ENCODE measurements at regions not wholly inside any gene's neighbourhood (a gene's known extent, or its start where the extent isn't known, plus 50 kb on each side); places are given as distances from the start of the nearest gene placed in this dataset.
"Not testable (repeated sequence)": the region's sequence is repeated elsewhere in the genome, so short reads cannot be mapped to it uniquely, and the experiment has no call there.

DNA sequence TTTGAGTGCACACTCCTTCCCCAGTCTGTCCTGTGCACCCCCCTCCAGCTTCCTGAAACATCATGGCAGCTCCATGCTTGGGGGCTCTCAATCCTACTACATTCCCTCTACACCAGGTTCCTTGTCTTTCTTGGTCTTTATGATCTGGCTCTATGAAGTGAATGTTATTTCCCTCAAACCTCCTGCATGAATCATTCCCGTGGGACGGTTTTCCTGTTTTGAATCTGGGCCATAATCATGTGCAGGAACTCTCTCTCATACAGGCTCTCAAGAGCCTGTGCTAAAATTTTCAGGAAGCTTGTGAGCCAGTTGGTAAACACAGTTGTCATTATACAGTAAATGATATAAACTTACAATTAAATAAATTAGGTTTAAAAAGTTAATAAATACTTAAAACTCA is 89.8 kb upstream of the KCNE2 start:
- no peak for DNase-seq

DNA sequence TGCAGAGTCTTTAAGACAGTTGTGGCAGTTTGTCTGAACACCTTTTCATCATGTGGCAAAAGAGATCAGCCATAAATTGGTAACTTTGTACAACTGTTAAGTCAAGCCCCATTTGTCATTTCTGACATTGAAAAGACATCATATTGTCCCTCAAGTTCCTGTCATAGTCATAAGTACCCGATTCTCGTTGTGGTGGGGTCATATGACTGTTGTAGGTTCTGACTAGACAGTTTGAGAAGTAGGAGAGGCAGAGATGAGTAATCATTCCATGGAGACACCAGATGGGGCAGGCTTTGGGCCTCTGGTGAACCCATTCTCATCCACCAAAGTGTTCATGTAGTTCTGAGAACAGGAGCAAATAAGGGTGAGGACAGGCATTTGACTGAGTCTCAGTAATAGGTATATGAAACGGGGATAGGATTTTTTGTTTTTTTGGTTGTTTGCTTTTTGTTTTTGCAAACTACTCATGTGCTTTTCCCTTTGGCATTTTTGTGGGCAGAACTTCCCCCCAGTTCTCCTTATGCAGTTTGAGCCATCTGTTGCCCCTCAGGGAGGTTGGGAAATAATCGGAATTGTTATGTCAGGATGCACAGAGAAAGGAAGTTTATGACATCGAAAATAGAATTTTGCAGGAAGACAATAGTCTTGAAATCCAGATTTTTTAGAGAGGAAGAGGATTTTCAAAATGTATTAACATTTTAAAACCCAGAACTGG is 86.9 kb upstream of the KCNE2 start:
- no peak for DNase-seq

DNA sequence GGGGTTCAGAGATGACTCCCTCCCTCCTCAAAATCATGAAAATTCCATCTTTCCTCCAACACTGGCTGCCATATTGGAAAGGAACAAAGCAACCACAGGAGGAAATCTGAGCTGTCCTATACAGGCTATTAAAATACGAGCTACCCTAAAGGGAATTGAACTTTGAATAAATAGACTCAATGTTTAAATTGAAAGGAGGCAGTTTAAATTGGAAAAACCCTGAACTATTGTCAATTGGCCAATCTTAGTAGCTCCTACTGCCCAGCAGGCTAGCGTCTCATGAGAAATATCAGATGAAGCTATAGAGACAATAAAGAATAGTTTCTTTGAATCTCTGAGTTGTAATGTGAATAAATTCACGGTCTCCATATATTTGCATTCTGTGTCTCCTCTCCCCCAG is 85.4 kb upstream of the KCNE2 start:
- no peak for DNase-seq

DNA sequence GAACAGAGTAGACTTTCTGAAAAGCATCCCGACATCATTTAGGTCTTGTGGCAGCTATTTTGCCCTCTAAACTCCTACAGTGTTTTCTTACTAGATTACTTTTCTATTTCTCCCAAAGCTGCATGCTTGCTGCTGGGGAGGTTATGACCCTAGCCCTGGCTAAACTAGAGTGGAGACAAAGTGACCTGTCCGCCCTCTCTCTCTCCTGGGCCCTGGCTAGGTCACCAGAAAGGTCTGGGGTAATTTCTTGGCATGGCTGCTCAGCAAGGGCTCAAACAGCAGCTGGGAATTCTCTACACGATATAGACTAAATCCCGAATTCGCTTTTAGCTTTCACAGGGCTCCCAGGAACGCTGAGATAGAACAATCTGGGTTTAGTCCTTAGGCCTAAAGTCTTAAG is 84.5 kb upstream of the KCNE2 start:
- no peak for DNase-seq

DNA sequence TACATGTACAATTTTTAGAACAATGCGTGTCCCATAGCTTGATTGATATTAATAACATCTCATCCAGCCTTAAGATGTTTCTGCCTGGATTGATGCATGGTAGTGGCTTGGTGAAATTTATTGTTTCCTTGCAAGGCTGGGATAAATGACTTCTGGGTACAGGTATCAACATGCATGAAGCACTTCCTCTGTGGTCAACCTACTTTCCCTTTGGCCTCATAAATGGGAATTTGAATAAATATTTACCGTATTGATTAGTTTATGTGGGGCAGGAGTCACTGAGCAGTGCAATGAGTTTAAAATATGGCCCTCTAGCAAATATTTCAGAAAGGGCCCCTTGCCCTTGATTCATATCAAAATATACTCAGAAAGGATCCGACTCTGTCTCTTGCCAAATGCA is 83.9 kb upstream of the KCNE2 start:
- no peak for DNase-seq

DNA sequence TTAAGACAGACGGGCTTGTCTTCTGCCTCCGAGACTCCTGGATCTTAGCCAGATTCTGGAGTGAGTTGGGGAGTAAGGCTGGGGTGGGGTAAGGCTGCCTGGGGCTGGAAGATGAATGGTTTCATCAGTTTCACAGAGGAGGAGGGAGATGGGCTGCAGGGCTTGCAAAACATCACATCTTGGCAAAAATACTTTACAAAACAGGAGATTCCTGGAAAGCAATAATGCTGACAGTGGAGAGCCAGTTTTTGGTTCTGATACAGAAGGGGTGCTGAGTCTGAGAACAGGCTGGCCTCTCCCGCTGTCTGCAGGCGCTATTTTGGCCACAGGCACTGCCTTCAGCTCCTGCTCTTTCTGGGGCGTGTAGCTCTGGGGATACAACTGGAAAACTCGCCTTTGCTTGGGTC is 83.4 kb upstream of the KCNE2 start:
- DNase-seq, result no peak

DNA sequence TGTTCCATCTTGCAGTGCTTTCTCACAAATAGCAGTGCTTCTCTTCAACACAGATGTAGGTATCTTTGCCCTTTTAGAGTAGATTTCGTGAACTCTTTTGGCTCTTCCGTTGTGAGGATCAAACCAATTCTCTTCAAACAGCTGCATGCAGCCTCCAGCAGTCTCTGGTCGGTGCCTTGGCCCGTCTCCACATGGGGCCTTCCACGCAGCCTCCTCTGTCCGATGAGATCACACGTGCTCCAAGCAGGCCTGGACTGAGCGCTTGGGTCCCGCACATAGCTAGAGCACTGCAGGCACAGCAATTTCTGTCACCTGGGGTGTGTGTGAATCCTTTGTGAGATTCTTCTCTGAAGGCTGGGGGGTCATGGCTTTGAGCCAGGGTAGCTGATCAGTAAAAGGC is 82.8 kb upstream of the KCNE2 start:
- DNase-seq, result no peak

DNA sequence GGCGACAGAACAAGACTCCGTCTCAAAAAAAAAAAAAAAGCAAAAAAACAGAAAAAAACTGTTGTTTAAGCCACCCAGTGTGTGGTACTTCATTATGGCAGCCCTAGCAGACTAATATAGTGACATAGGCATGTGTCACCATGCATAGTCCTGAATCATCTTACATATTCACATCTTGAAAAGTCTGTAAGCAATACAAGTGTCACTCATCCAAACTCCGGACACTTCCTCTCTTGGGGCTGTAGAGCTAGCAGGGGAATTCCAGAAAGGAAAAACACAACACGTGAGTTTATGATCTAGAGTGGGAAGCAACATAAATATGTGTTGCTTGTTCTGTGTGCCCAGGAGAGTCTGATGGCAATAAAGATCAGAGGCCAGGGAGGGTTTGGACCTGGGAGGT is 81.6 kb upstream of the KCNE2 start:
- DNase-seq, result no peak

DNA sequence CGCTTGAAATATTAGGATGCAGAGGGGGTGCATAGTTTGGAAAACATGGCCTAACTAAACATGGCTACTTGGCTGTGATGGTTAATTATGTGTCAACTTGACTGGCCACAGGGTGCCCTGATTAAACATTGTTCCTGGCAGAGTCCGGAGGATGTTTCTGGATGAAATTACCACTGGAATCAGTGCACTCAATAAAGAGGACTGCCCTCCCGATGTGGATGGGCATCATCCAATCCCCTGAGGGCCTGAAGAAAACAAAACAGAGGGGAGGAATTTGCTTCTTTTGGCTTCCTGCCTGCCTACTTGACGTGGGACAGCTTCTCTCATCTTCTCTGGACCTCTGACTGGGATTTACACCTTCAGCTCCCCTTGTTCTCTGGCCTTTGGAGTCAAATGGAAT is 79.1 kb upstream of the KCNE2 start:
- no peak for DNase-seq

DNA sequence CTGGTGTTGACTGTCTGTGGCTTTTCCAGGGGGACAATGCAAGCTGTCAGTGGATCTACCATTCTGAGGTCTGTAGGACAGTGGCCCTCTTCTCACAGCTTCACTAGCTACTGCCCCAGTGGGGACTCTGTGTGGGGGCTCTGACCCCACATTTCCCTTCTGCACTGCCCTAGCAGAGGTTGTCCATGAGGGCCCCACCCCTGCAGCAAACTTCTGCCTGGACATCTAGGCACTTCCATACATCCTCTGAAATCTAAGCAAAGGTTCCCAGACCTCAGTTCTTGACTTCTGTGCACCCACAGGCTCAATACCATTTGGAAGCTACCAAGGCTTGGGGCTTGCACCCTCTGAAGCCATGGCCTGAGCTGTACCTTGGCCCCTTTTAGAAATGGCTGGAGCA is 75.8 kb upstream of the KCNE2 start:
- DNase-seq, result not testable (repeated sequence)

DNA sequence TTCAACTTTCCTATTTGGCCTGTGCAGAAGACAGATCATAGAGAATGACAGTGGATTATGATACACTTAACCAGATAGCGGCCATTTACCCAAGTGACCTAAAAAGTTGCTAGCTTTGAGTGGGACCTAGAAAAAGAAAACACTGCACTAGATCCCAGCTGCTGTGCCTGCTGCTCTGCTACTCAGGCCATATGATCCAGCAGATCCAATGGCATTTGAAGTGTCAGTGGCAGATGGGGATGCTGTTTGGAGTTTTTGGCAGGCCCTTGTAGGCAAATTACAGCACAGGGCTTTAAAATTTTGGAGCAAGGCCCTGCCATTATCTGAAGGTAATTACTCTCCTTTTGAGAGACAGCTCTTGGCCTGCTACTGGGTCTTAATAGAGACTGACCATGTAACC is 74.0 kb upstream of the KCNE2 start:
- no peak for DNase-seq

DNA sequence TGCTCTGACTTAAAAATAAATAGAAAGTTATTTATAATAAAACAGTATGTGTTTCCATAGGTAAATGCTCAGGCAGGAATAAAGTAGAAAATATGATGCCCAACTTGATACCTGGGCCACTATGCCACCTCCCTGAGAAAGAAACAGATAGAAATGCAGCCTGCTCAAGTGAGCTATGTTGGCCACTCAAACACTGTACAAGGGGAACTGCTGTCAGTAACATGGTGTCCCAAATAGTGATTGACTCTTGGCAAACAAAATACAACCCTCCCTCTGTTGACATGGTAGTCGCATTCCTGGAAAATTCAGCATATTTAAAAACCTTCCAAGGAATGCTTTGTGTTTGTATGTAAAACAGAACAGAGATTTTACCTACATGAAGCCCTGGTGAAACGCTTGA is 66.9 kb upstream of the KCNE2 start:
- no peak for DNase-seq

DNA sequence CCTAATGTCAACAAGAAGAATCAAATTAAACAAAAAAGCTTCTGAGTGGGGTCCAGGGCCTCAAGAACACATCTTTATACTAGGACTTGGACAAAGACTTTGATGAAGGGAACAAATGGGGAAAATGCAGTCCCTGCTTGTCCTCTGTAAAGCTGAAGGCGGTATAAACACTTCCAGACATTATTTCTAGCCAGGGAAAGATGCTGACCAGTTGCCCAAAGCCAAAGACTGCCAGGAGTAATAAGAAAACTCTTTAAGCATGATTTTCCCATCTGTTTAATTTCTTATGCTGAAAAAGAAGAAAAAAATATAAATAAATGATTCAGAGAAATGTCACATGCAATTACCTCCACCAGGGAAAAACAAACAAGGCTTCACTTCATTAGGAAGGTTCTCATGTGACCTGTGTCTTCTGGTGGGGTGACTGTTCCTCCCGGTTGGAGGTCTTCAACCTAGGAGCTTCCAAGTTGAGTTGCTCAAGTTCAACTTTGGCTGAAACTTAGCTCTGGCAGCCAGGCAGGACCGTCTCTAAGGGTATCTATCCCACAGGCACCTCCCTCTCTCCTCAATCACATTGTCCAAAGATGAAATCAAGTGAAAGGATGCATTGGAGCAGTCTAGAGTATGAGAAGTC is 65.2 kb upstream of the KCNE2 start:
- no peak for DNase-seq

DNA sequence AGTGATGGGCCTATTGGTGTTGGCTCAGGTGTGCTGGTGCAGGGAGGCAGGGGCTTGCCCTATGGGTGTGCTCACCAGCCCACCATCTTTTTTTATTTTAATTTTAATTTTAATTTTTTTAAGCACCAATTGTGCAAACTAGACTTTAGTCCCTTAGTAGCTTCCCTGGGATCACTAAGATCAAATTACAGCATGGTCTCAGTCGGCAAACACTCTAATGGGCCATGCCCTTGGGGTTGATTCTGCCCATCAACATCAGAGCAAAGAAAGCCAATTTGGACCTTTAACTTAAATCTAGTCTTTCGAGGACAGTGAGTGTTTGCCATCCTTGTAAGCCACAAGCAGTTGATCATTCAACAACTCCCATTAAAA is 64.7 kb upstream of the KCNE2 start:
- no peak for DNase-seq

DNA sequence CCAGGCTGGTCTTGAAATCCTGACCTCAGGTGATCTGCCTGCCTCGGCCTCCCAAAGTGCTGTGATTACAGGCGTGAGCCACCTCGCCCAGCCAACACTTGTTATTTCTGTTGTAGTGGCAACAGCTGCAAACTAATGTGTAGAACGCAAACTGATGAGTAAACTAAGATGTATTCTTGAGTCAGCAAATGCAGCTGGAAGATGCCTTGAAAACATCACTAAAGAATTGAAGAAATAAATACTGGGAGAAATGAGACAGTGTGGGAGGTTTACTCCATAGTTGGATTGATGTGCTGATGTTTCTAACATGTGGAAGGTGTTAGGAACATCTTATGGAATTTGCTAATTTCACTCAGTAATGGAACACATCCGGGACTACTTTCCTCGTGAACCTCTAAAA is 61.3 kb upstream of the KCNE2 start:
- DNase-seq, result no peak

DNA sequence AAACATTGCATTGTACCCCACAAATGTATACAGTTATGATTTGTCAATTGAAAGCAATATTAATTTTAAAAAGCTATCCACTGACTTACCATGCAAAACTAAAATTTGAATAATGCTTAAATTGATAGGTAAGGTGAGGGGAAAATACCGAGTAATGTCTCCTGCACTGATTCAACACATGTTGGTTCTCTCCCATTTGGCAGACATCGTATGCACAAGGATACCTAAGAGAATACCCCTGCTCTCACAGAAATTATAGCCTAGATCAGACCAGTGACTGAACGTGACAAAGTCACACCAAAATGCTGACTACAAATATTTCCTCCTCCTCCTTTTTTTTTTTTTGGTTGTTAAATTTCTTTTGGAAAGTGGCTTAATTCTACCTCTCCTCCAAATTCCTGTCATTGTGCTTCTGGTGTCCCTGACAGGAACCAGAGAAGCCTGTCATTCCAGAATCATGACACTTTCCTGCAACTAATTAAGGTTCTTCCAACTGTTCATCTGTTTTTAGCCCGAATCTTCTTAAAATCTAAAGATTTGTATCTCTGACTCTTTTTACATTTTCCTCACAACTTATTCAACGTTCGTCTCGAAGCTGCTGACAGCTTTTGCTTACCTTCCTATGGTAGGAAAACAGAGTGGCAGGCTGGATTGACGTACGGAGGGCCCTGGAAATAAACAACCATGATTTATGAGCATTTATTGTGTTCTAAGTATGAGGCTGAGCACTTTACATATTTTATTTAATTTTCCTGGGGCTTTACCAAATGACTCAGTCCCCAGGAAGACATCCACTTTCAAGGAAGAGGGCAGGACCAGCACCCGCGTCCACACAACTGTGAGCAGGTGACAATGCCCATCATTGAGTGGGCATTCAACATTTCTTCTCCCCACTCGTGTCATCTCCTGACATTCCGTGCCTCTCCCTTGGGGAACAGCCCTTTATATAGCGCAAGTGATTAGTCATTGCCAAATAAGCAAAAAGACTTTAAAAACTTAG is 57.9 kb upstream of the KCNE2 start:
- DNase-seq, result no peak

DNA sequence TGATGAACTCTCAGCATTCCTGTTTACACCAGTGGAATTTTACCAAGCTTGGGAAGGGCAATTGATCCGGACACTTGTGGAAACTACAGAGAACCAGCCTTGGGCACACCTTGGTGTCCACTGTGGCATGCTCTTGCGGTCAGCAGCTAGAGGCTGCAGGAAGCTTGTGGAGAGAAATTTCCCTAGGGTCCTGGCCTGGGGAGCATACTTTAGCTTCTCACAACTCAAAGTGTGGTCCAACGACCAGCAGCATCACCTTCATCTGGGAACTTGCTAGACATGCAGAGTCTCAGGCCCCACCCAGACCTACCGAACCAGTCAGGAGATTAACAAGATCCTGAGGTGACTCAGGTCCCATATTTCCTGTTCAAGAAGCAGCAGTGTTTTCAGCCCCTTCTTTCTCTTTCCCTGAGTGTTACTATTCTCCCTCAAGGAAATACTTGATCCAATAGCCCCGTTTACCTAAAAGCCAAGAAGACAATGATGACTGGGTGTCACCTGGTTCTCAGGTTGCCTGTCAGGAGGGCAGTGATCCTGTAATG is 55.7 kb upstream of the KCNE2 start:
- DNase-seq, result no peak

DNA sequence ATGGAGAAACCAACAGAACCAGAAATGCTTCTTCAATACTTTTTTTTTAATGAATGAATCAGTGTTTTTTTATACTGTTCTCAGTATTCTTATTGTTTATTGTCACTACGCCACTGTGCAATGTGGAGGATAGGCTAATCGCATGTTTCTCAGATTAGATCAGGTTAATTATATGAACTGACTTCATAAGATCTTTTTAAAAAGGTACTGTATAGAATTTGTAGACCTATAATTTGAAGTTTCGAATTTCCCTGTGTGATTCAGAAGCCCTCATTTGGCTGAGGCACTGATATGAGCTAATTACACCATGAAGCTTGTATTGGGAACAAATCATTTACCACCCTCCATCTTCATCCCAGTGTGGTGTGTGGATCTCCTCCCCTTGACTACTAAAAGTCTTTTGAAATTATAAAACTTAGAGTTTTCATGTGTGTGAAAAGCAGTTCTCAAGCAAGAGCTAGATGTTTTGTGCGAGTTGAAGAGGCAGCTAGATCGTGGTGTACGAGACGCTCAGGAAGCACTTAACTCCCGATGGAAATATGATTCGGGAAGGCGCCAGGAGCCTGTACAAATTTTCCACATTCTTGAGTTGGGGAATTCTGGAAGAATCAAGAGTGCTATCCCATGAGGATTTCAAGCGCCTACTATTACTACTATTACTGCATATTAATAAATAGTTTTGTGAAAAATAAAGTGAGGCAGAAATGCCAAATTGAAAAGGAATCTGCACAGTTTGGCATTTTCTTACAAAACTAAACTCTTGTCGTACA is 52.1 kb upstream of the KCNE2 start:
- no peak for DNase-seq

DNA sequence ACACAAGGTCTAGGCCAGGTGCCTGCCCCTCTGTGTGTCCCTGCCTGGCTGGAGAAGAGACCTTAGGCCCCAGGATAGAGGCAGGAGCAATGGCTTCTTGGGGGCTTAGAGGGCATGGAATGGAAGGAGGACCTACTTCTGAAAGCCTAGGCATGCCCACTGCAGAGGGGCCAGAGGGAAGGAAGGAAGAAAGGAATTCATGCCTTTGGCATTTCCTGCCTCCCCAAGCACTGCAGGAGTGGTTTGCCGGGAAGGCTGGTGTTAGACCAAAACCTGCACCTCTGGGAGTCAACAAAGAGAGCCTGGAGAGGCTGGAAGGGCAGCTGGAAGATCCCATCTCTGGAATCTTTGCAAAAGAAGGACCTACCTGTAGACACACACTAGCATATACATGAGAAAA is 50.7 kb upstream of the KCNE2 start:
- DNase-seq, result no peak
